Ishikawa (cell line): ENCODE measurements at regions not wholly inside any gene's neighbourhood (a gene's known extent, or its start where the extent isn't known, plus 50 kb on each side); places are given as distances from the start of the nearest gene placed in this dataset.

ENCODE experiments used
- CEBPB ChIP-seq: IDR thresholded peaks from 2 replicates; pipeline ENCODE4 v1.6.1; 2012
- CREB1 ChIP-seq: IDR thresholded peaks from 2 replicates; pipeline ENCODE4 v1.6.1; 2012; ENCODE audit warnings: low read depth
- EGR1 ChIP-seq: IDR thresholded peaks from 2 replicates; pipeline ENCODE4 v1.6.1; 2012
- EP300 ChIP-seq: IDR thresholded peaks from 2 replicates; pipeline ENCODE4 v1.6.1; 2012; ENCODE audit warnings: borderline replicate concordance
- FOXM1 ChIP-seq: IDR thresholded peaks from 2 replicates; pipeline ENCODE4 v1.6.1; 2012; ENCODE audit warnings: low read depth, borderline replicate concordance
- NFIC ChIP-seq: IDR thresholded peaks from 2 replicates; pipeline ENCODE4 v1.6.1; 2012
- RAD21 ChIP-seq: IDR thresholded peaks from 2 replicates; pipeline ENCODE4 v1.6.1; 2012; ENCODE audit warnings: low read depth
- TAF1 ChIP-seq: IDR thresholded peaks from 2 replicates; pipeline ENCODE4 v1.6.1; 2012; ENCODE audit warnings: low read depth, mild to moderate bottlenecking
- TCF12 ChIP-seq: IDR thresholded peaks from 2 replicates; pipeline ENCODE4 v1.6.1; 2012; ENCODE audit warnings: low read depth
- TEAD4 ChIP-seq: IDR thresholded peaks from 2 replicates; pipeline ENCODE4 v1.6.1; 2012
- YY1 ChIP-seq: IDR thresholded peaks from 2 replicates; pipeline ENCODE4 v1.6.1; 2012; ENCODE audit warnings: low read depth
- ZBTB7A ChIP-seq: IDR thresholded peaks from 2 replicates; pipeline ENCODE4 v1.6.1; 2012; ENCODE audit warnings: low read depth
- TF ChIP-seq, protein P1 (sequence below): IDR thresholded peaks from 2 replicates; pipeline ENCODE4 v1.6.1; 2012
- TF ChIP-seq, protein P2 (sequence below): IDR thresholded peaks from 2 replicates; pipeline ENCODE4 v1.6.1; 2012; ENCODE audit warnings: low read depth, mild to moderate bottlenecking
- TF ChIP-seq, protein P3 (sequence below): IDR thresholded peaks from 2 replicates; pipeline ENCODE4 v1.6.1; 2012

DNA sequence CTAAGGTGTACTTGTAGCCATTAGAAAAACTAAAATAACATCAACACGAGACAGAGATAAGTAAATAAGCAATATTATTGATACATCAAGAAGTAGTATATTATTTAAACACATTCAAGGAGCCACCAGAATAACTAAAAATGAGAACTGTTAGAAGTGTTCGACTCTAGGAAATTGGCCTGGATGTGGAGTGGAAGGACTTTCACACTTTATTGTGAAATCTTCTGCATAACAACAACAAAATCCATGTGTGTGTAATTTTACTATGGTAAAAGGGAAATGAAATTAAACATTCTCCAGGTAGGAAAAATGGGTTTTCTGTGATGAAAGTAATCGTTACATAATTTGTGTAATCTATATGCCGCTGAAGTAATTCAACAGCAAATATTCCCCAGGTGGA is 96.3 kb upstream of the RNF152 start:
- no peak for TF ChIP-seq FOXM1
- TF ChIP-seq, protein P1, sequence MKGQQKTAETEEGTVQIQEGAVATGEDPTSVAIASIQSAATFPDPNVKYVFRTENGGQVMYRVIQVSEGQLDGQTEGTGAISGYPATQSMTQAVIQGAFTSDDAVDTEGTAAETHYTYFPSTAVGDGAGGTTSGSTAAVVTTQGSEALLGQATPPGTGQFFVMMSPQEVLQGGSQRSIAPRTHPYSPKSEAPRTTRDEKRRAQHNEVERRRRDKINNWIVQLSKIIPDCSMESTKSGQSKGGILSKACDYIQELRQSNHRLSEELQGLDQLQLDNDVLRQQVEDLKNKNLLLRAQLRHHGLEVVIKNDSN, result no peak
- no peak for TF ChIP-seq ZBTB7A
- TF ChIP-seq TCF12, result no peak
- TF ChIP-seq, protein P2, sequence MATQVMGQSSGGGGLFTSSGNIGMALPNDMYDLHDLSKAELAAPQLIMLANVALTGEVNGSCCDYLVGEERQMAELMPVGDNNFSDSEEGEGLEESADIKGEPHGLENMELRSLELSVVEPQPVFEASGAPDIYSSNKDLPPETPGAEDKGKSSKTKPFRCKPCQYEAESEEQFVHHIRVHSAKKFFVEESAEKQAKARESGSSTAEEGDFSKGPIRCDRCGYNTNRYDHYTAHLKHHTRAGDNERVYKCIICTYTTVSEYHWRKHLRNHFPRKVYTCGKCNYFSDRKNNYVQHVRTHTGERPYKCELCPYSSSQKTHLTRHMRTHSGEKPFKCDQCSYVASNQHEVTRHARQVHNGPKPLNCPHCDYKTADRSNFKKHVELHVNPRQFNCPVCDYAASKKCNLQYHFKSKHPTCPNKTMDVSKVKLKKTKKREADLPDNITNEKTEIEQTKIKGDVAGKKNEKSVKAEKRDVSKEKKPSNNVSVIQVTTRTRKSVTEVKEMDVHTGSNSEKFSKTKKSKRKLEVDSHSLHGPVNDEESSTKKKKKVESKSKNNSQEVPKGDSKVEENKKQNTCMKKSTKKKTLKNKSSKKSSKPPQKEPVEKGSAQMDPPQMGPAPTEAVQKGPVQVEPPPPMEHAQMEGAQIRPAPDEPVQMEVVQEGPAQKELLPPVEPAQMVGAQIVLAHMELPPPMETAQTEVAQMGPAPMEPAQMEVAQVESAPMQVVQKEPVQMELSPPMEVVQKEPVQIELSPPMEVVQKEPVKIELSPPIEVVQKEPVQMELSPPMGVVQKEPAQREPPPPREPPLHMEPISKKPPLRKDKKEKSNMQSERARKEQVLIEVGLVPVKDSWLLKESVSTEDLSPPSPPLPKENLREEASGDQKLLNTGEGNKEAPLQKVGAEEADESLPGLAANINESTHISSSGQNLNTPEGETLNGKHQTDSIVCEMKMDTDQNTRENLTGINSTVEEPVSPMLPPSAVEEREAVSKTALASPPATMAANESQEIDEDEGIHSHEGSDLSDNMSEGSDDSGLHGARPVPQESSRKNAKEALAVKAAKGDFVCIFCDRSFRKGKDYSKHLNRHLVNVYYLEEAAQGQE, result no peak
- no peak for TF ChIP-seq EGR1

DNA sequence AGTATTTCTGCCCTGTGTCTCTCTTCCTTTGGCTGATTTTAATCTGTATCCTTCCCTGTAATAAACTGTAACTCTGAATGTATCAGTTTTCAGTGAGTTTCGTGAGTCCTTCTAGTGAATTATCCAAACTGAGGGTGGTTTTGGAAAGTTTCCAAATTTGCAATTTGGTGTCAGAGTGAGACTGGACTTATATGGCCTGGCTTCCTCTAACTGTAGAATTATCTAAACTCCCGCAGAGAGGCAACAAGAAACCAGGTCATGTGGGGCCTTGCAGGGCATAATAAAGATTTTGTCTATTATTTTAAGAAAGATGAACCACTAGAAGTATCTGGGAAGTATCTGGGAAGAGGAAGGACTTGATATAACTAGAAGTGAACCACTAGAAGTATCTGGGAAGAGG is 95.3 kb upstream of the RNF152 start:
- TF ChIP-seq FOXM1 (no peak), NFIC (peak; percentile 30), EP300 (0 out of 2 replicates have a peak, but pooled peaks have one; percentile 11)

DNA sequence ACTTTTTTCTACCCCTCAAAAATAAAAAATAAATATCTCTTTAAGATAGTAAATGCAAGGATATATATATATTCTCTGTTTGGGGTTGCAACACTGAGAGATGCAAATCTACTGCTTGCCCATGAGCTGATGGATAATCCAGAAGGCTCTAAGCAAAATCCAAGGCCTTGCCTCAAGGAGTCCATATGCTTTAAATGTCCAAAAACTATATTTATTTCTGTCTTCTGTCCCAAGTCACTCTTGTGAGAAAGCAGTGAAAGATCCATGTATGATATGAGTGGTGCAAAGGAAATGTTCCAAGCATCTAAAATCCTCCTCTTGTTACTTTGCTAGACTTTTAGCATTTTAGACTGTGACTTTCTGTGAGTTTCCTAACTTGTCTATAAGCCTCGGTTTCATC is 92.9 kb upstream of the RNF152 start:
- no peak for TF ChIP-seq RAD21
- TF ChIP-seq NFIC, result no peak
- TF ChIP-seq, protein P2, result no peak
- no peak for TF ChIP-seq TCF12
- TF ChIP-seq EGR1, result no peak
- TF ChIP-seq TAF1, result no peak
- TF ChIP-seq CEBPB, result no peak

DNA sequence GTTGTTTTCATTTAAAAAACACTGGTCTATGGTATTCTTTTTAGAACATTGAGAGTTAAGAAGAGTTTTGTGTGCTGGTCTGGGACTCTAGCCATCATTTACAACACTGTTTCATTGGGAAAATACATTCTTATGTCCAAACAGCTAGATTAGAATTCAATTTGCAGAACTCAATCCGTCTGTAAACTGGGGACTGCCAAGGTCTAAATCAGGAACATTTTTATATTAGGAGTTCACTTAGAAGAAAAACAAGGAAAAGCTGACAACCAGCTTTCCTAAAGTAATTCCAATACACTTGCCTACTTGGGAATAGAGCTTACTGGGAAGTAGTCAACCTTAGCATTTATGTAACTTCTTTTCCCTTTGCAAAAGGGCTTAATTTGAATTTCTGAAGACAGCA is 91.5 kb upstream of the RNF152 start:
- TF ChIP-seq TEAD4 (no peak), FOXM1 (no peak), CEBPB (no peak), NFIC (no peak), TAF1 (no peak), TCF12 (no peak), EGR1 (no peak), CREB1 (no peak), RAD21 (no peak), EP300 (no peak), ZBTB7A (no peak), YY1 (no peak)
- TF ChIP-seq, protein P3, sequence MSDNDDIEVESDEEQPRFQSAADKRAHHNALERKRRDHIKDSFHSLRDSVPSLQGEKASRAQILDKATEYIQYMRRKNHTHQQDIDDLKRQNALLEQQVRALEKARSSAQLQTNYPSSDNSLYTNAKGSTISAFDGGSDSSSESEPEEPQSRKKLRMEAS, result no peak
- TF ChIP-seq, protein P1, result no peak
- TF ChIP-seq, protein P2, result no peak

DNA sequence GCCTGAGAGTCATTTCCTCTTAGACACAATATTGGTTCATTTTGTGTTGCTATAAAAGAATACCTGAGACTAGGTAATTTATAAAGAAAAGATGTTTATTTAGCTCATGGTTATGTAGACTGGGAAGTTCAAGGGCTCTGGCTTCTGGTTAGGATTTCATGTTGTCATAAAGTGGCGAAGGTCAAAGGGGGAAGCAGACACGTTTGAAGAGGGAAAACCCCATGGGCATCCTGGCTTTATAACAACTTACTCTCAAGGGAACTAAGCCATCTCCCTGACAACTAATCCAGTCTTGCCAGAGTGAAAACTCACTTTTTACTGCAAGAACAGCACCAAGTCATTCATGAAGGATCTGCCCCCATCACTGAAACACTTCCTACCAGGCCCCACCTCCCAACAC is 89.7 kb upstream of the RNF152 start:
- no peak for TF ChIP-seq CEBPB
- no peak for TF ChIP-seq TAF1
- no peak for TF ChIP-seq TEAD4
- TF ChIP-seq, protein P2, result no peak
- no peak for TF ChIP-seq CREB1
- TF ChIP-seq EGR1, result no peak
- no peak for TF ChIP-seq RAD21
- no peak for TF ChIP-seq NFIC
- no peak for TF ChIP-seq EP300
- TF ChIP-seq FOXM1, result no peak
- TF ChIP-seq, protein P3, result no peak
- no peak for TF ChIP-seq YY1
- TF ChIP-seq ZBTB7A, result no peak
- no peak for TF ChIP-seq TCF12
- TF ChIP-seq, protein P1, result no peak
